Right atrium auricular region (tissue), 2 donors: ENCODE measurements at regions not wholly inside any gene's neighbourhood (a gene's known extent, or its start where the extent isn't known, plus 50 kb on each side); places are given as distances from the start of the nearest gene placed in this dataset.

Source experiments
- DNase-seq: peaks from one replicate; pipeline ENCODE4 v3.0.0-alpha.2; 2019; ENCODE audit warnings: low spot score
- H3K27ac ChIP-seq, 2 donors: fragments of 200-600 bp; sonication (generic); 1 replicate in 1 of 2; 2 replicates in 1 of 2; pipeline ENCODE4 v1.5.1; 2016 to 2019
- H3K27me3 ChIP-seq, 2 donors: fragments of 200-600 bp; sonication (generic); one replicate each; pipeline versions ENCODE4 v1.5.1 to v1.6.0; 2017 to 2019
- H3K36me3 ChIP-seq: fragments of 200-600 bp; sonication (generic); one replicate; pipeline ENCODE4 v1.5.1; 2016
- H3K4me1 ChIP-seq, 2 donors: fragments of 200-600 bp; sonication (generic); one replicate each; pipeline versions ENCODE4 v1.5.1 to v1.6.0; 2017 to 2019
- H3K4me3 ChIP-seq, 2 donors: fragments of 200-600 bp; sonication (generic); 1 replicate in 1 of 2; 2 replicates in 1 of 2; pipeline ENCODE4 v1.5.1; 2017 to 2019; ENCODE audit warnings: mild to moderate bottlenecking in 1 of 2, moderate library complexity in 1 of 2
- H3K9me3 ChIP-seq, 2 donors: fragments of 200-600 bp; sonication (generic); one replicate each; pipeline ENCODE4 v1.5.1; 2019
- CTCF ChIP-seq, 2 donors: fragments of 200-600 bp; sonication (generic); IDR thresholded peaks; one replicate each; pipeline ENCODE4 v1.5.1; 2019; ENCODE audit warnings: antibody characterized with exemption in 2 of 2

DNA sequence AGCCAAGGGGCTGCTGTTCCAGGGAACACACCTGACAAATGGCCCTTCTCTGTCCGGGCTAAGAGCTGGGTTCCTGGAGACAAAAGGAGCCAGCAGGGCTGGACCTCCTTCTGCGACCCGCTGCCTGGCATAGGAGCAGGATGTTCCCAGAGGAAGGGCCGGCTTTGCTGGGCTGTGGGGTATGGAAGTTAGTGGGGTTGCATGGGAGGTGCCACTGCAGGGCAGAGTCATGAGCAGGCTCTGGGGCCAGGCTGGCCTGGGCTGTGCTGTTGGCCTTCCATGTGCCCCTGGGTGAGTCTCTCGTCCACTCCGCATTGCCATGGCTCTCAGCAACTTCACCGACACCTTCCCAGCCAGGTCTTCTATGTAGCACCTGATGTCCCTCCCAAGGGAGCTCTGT, 507.6 kb downstream of the PTPRU start:
- Histone ChIP-seq H3K36me3 (no peaks in the 10 kb centered on the region), H3K4me1 (no peaks in the 10 kb centered on the region), H3K27me3 (no peaks in the 10 kb centered on the region), H3K4me3 (no peak overlapping the region), H3K27ac (no peak overlapping the region), H3K9me3 (no peaks in the 10 kb centered on the region)
- no peak for TF ChIP-seq CTCF (IDR thresholded peaks at IDR 0.05)
- DNase-seq, result no peak

DNA sequence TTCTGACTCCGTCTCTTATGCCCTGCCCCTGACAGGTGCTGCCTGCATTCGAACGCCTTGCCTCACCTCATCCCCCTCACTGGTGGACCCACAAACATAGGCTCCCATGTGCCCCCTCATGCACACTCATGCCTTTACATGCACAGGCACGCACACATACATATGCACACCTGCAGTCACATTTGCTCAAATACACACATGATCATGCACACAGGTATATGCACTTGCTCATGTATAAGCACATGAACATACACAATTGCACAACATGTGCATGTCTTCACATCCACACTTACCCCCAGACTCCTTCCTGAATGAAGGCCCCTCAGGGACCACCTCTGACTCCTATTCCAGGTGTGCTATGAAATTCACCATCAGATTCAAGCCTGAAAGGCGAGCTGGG, 506.9 kb downstream of the PTPRU start:
- H3K4me1 ChIP-seq, result no peaks in the 10 kb centered on the region
- no peak overlapping the region for H3K4me3 ChIP-seq
- no peak for DNase-seq
- no peak for TF ChIP-seq CTCF (IDR thresholded peaks at IDR 0.05)
- H3K27ac ChIP-seq, result no peak overlapping the region
- H3K27me3 ChIP-seq, result no peaks in the 10 kb centered on the region
- H3K9me3 ChIP-seq, result no peaks in the 10 kb centered on the region
- no peaks in the 10 kb centered on the region for H3K36me3 ChIP-seq

DNA sequence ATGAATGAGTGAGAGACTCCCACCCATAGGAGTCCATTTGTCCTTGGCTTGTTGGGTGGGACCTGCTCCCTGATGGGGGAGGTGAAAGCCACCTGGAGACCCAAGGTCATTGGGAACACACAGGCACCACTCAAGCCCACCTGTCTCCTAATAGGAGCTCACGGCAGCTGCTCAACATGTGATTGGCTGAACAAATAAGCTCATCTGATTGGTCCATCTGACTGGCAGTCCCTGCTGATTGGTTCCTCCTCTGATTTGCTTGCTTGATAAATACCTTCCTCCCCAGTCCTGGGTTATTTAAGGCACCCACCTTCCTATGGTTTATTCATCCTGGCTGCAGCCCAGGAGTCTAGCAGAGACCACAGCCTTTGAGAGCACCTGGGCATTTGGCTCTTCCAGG, 502.9 kb downstream of the PTPRU start:
- no peak for TF ChIP-seq CTCF (IDR thresholded peaks at IDR 0.05)
- Histone ChIP-seq H3K4me3 (no peak overlapping the region), H3K27me3 (no peaks in the 10 kb centered on the region), H3K4me1 (no peaks in the 10 kb centered on the region), H3K9me3 (no peaks in the 10 kb centered on the region), H3K27ac (no peak overlapping the region), H3K36me3 (no peaks in the 10 kb centered on the region)
- DNase-seq, result no peak

DNA sequence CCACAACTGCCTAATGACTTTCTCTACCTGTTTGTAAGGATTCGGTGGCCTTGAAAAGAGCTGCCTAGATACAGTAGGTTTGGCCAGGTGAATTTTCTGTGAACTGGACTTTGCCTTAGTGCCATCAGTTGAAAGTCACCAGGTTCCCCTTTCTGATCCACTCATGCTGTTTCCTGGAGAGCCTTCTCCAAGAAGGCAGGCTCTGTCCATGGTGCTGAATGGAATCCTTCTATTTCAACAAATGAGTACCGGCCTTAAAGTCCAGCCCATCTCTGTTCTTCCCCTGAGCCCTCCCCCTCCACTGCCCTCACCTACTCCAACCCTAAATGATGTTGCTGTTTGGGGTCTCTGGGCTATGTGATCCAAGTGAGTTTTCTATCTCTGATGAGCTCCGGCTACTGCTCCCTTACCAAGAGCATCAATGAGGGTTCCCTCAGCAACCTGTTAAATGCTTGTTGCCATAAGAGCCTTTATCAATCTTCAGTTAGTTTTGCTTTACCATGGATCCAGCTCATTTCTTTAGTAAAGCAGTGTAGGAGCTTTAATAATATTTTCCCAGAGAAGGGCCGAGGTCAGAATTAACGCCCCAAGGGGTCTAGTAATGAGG, 500.4 kb downstream of the PTPRU start:
- Histone ChIP-seq H3K9me3 (no peaks in the 10 kb centered on the region), H3K36me3 (no peaks in the 10 kb centered on the region), H3K27me3 (no peaks in the 10 kb centered on the region), H3K4me1 (no peaks in the 10 kb centered on the region), H3K27ac (no peak overlapping the region), H3K4me3 (no peak overlapping the region)
- no peak for TF ChIP-seq CTCF (IDR thresholded peaks at IDR 0.05)
- no peak for DNase-seq

DNA sequence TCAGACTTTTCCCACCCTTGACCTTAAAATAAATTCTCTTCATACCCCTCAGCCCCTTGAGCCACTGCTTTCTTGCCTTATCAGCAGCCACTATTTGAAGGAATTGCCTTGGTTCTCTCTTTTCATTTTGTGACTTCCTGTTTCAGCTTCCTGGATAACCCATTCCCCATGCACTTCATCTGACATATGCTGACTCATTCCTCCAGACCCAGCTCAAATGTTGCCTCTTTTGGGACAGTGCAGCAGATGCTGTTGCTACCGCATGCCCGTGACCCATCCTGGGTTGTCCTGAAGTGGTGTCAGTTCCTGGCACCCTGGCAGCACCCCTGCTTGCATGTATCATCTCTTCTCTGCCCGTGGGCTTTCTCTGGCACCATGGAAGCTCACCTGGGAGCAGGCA, 496.1 kb downstream of the PTPRU start:
- H3K27ac ChIP-seq, result no peak overlapping the region
- DNase-seq, result no peak
- no peak overlapping the region for H3K4me3 ChIP-seq
- TF ChIP-seq CTCF (IDR thresholded peaks at IDR 0.05), result no peak
- H3K36me3 ChIP-seq, result no peaks in the 10 kb centered on the region
- no peaks in the 10 kb centered on the region for H3K4me1 ChIP-seq
- H3K27me3 ChIP-seq, result no peaks in the 10 kb centered on the region
- H3K9me3 ChIP-seq, result no peaks in the 10 kb centered on the region

DNA sequence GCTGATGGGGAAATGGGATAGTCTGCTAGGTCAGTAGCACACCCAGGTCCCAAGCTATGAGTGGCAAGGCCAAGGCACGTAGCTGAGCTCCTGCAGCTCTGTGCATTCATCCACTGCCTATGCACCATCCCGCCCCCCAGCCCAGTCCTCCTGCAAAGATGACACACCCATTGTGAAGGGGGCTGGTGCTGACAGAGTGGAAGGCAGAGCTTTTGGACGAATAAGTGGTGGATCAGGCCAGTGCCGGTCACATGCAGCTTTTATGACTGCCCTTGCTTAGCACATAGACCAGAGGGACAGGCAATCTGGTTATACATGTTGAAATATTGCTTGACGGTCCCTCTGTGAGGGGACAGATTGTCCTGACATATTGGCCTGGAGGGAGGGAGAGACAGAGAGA, 494.3 kb downstream of the PTPRU start:
- Histone ChIP-seq H3K27me3 (no peaks in the 10 kb centered on the region), H3K36me3 (no peaks in the 10 kb centered on the region), H3K4me1 (no peaks in the 10 kb centered on the region), H3K27ac (no peak overlapping the region), H3K9me3 (no peaks in the 10 kb centered on the region), H3K4me3 (no peak overlapping the region)
- TF ChIP-seq CTCF (IDR thresholded peaks at IDR 0.05), result no peak
- DNase-seq, result no peak
